HG02870 (cell line): ENCODE measurements at regions not wholly inside any gene's neighbourhood (a gene's known extent, or its start where the extent isn't known, plus 50 kb on each side); places are given as distances from the start of the nearest gene placed in this dataset.
"Not testable (repeated sequence)": the region's sequence is repeated elsewhere in the genome, so short reads cannot be mapped to it uniquely, and the experiment has no call there.

Experiments
- ATAC-seq: cut with Tn5 transposase; IDR thresholded peaks from one replicate; pipeline ENCODE4 v1.9.1; 2021; ENCODE audit warnings: mild to moderate bottlenecking, moderate library complexity; ENCODE audit not compliant: unreplicated experiment

GRCh38 chr6:86283596-86283995 is 640.9 kb upstream of the SYNCRIP start:
- ATAC-seq: not testable (repeated sequence)

GRCh38 chr6:86276056-86276455 is 633.4 kb upstream of the SYNCRIP start:
- no peak for ATAC-seq

GRCh38 chr6:86273936-86274335 is 631.2 kb upstream of the SYNCRIP start:
- ATAC-seq: no peak

GRCh38 chr6:86256615-86257187 is 614.0 kb upstream of the SYNCRIP start:
- no peak for ATAC-seq

- no peak for ATAC-seq
Measured at GRCh38 chr6:86255973-86256372, 613.3 kb upstream of the SYNCRIP start.

- no peak for ATAC-seq
Measured at GRCh38 chr6:86251106-86251505, 608.4 kb upstream of the SYNCRIP start.

GRCh38 chr6:86217906-86218305 is 575.2 kb upstream of the SYNCRIP start:
- ATAC-seq: no peak

GRCh38 chr6:86215323-86215722 is 572.6 kb upstream of the SYNCRIP start:
- no peak for ATAC-seq

- no peak for ATAC-seq
Measured at GRCh38 chr6:86205980-86206379, 563.3 kb upstream of the SYNCRIP start.

GRCh38 chr6:86203044-86203443 is 560.4 kb upstream of the SYNCRIP start:
- no peak for ATAC-seq

GRCh38 chr6:86193821-86194220 is 551.1 kb upstream of the SYNCRIP start:
- no peak for ATAC-seq

GRCh38 chr6:86192123-86192522 is 549.4 kb upstream of the SYNCRIP start:
- peak; percentile 82 for ATAC-seq

GRCh38 chr6:86175149-86175548 is 532.5 kb upstream of the SYNCRIP start:
- ATAC-seq: not testable (repeated sequence)

GRCh38 chr6:86154852-86155251 is 512.2 kb upstream of the SYNCRIP start:
- ATAC-seq: no peak

- no peak for ATAC-seq
Measured at GRCh38 chr6:86153521-86153920, 510.8 kb upstream of the SYNCRIP start.

- no peak for ATAC-seq
Measured at GRCh38 chr6:86152546-86152945, 509.9 kb upstream of the SYNCRIP start.

- ATAC-seq: no peak
Measured at GRCh38 chr6:86148586-86148985, 505.9 kb upstream of the SYNCRIP start.

GRCh38 chr6:86147859-86148258 is 505.2 kb upstream of the SYNCRIP start:
- no peak for ATAC-seq

GRCh38 chr6:86147311-86147710 is 504.6 kb upstream of the SYNCRIP start:
- ATAC-seq: no peak

- not testable (repeated sequence) for ATAC-seq
Measured at GRCh38 chr6:86146751-86147150, 504.1 kb upstream of the SYNCRIP start.

GRCh38 chr6:86142326-86142725 is 499.6 kb upstream of the SYNCRIP start:
- ATAC-seq: no peak

- no peak for ATAC-seq
Measured at GRCh38 chr6:86128130-86128814, 485.6 kb upstream of the SYNCRIP start.

- no peak for ATAC-seq
Measured at GRCh38 chr6:86122086-86122485, 479.4 kb upstream of the SYNCRIP start.
